Astrocyte (in vitro differentiated cells and primary cell): ENCODE measurements at regions not wholly inside any gene's neighbourhood (a gene's known extent, or its start where the extent isn't known, plus 50 kb on each side); places are given as distances from the start of the nearest gene placed in this dataset.

Experiments used
- CTCF ChIP-seq: IDR thresholded peaks from 2 replicates; pipeline ENCODE4 v1.5.1; 2011; ENCODE audit warnings: low read depth, mild to moderate bottlenecking, inconsistent platforms, low read length, moderate library complexity; ENCODE audit not compliant: insufficient read depth
- EZH2 ChIP-seq: IDR thresholded peaks from 2 replicates; pipeline ENCODE4 v1.6.1; 2012; ENCODE audit warnings: mild to moderate bottlenecking, low read length, inconsistent platforms; ENCODE audit not compliant: insufficient read depth

- TF ChIP-seq EZH2 (no peak), CTCF (no peak)
Observed at GRCh38 chr1:99207216-99207615, 57.1 kb upstream of the PLPPR4 start.
